Loucy (cell line): ENCODE measurements at regions not wholly inside any gene's neighbourhood (a gene's known extent, or its start where the extent isn't known, plus 50 kb on each side); places are given as distances from the start of the nearest gene placed in this dataset.

Source experiments
- EZH2phosphoT487 ChIP-seq: fragments of 200-600 bp; IDR thresholded peaks from 2 replicates; pipeline ENCODE4 v1.6.1; 2018; ENCODE audit warnings: antibody characterized with exemption, mild to moderate bottlenecking, moderate library complexity, borderline replicate concordance
- TF ChIP-seq, protein P1 (sequence below): fragments of 200-600 bp; sonication (generic); conservative IDR thresholded peaks from 2 replicates; pipeline ENCODE4 v1.5.1; 2014; ENCODE audit warnings: mild to moderate bottlenecking, antibody characterized with exemption, low read length

DNA sequence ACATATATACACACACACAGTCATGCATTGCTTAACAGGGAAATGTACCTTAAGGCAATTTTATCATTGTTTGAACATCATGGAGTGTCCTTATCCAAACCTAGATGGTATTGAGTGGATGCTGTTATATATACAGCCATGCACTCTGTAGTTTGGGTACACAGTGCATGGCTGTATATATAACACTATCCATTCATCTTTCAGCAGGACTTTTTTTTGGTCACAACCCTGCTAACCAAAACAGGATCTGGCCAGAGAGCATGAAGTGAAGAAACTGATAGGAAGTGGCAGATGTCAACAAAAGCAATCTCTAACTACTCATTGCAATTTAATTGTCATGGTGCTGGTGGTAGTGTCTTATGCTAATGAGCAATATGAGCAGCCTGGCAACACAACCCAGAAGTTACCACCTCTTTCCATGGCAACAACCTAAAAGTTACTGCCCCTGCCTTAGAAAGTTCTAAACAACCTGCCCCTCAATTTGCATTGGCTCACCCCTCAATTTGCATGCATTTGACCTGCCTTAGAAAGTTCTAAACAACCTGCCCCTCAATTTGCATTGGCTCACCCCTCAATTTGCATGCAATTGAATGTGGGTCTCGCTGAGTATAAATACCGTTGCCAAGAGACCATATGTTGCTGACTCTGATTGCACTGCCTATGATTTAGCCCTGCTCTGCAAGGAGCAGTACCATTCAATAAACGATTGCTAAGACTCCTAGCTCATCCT, 434.9 kb downstream of the DSEL start:
- TF ChIP-seq, protein P1, sequence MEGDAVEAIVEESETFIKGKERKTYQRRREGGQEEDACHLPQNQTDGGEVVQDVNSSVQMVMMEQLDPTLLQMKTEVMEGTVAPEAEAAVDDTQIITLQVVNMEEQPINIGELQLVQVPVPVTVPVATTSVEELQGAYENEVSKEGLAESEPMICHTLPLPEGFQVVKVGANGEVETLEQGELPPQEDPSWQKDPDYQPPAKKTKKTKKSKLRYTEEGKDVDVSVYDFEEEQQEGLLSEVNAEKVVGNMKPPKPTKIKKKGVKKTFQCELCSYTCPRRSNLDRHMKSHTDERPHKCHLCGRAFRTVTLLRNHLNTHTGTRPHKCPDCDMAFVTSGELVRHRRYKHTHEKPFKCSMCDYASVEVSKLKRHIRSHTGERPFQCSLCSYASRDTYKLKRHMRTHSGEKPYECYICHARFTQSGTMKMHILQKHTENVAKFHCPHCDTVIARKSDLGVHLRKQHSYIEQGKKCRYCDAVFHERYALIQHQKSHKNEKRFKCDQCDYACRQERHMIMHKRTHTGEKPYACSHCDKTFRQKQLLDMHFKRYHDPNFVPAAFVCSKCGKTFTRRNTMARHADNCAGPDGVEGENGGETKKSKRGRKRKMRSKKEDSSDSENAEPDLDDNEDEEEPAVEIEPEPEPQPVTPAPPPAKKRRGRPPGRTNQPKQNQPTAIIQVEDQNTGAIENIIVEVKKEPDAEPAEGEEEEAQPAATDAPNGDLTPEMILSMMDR: no peak
- no peak for TF ChIP-seq EZH2phosphoT487
